ENCODE measurements at regions not wholly inside any gene's neighbourhood (a gene's known extent, or its start where the extent isn't known, plus 50 kb on each side); places are given as distances from the start of the nearest gene placed in this dataset.

GRCh38 chr7:81583090-81583489 is 186.8 kb downstream of the HGF start:
- TF ChIP-seq, protein P1, sequence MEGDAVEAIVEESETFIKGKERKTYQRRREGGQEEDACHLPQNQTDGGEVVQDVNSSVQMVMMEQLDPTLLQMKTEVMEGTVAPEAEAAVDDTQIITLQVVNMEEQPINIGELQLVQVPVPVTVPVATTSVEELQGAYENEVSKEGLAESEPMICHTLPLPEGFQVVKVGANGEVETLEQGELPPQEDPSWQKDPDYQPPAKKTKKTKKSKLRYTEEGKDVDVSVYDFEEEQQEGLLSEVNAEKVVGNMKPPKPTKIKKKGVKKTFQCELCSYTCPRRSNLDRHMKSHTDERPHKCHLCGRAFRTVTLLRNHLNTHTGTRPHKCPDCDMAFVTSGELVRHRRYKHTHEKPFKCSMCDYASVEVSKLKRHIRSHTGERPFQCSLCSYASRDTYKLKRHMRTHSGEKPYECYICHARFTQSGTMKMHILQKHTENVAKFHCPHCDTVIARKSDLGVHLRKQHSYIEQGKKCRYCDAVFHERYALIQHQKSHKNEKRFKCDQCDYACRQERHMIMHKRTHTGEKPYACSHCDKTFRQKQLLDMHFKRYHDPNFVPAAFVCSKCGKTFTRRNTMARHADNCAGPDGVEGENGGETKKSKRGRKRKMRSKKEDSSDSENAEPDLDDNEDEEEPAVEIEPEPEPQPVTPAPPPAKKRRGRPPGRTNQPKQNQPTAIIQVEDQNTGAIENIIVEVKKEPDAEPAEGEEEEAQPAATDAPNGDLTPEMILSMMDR (IDR thresholded peaks at IDR 0.05) = no peak
- TF ChIP-seq EP300 (IDR thresholded peaks at IDR 0.05) = no peak

All from suprapubic skin (tissue), 3 donors.